LNCaP clone FGC (cell line): ENCODE measurements at regions not wholly inside any gene's neighbourhood (a gene's known extent, or its start where the extent isn't known, plus 50 kb on each side); places are given as distances from the start of the nearest gene placed in this dataset.

Experiments
- DNase-seq: peaks from one replicate; pipeline ENCODE4 v3.0.0-alpha.2; 2011; ENCODE audit warnings: low read depth
- H3K4me3 ChIP-seq: 2 replicates; pipeline ENCODE4 v1.5.1; 2011; ENCODE audit warnings: mild to moderate bottlenecking, low read depth, low read length, control low read depth
- TF ChIP-seq, protein P1 (sequence below): IDR thresholded peaks from 2 replicates; pipeline ENCODE4 v1.5.1; 2012; ENCODE audit warnings: mild to moderate bottlenecking; ENCODE audit not compliant: control insufficient read depth, insufficient read depth; ENCODE audit errors: extremely low read depth

DNA sequence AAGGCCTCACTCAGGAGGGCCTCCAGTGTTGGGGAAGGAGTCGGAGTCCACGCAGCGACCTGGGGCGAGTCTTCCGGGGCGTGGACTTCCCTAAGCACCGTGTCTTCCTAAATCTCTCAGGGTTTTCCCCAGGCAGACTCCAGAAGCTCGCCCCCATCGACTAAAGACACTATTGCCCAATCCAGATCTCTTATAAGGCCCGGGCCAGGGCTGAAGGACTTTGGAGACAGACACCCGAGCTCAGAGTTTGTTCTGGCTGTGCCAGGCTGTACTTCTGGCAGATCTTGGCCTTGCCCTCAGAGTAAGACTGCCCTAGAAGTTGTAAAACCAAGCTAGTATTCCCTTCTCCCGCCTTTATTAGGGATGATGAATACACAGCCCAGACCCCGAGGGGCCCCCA, 191.4 kb downstream of the BUD13 start:
- TF ChIP-seq, protein P1, sequence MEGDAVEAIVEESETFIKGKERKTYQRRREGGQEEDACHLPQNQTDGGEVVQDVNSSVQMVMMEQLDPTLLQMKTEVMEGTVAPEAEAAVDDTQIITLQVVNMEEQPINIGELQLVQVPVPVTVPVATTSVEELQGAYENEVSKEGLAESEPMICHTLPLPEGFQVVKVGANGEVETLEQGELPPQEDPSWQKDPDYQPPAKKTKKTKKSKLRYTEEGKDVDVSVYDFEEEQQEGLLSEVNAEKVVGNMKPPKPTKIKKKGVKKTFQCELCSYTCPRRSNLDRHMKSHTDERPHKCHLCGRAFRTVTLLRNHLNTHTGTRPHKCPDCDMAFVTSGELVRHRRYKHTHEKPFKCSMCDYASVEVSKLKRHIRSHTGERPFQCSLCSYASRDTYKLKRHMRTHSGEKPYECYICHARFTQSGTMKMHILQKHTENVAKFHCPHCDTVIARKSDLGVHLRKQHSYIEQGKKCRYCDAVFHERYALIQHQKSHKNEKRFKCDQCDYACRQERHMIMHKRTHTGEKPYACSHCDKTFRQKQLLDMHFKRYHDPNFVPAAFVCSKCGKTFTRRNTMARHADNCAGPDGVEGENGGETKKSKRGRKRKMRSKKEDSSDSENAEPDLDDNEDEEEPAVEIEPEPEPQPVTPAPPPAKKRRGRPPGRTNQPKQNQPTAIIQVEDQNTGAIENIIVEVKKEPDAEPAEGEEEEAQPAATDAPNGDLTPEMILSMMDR, result no peak
- H3K4me3 ChIP-seq, result no peak overlapping the region
- DNase-seq, result no peak

DNA sequence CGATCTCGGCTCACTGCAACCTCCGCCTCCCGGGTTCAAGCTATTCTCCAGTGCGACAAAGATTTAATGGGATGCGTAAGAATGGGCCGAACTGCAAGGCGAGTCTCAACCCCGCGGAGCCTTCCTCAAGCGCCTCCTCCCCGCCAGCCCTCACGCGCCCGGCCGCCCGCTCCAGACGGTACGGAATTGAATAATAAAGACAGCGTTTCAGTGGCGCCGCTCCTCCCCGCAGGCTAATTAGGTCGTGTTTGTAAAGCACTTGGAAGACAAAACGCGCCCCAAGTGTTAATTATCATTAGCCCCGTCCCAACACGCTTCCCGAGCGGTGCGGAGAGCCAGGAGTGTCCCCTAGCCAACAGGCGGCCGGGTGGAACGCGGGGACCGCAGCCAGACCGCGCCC, 192.0 kb downstream of the BUD13 start:
- DNase-seq, result no peak

DNA sequence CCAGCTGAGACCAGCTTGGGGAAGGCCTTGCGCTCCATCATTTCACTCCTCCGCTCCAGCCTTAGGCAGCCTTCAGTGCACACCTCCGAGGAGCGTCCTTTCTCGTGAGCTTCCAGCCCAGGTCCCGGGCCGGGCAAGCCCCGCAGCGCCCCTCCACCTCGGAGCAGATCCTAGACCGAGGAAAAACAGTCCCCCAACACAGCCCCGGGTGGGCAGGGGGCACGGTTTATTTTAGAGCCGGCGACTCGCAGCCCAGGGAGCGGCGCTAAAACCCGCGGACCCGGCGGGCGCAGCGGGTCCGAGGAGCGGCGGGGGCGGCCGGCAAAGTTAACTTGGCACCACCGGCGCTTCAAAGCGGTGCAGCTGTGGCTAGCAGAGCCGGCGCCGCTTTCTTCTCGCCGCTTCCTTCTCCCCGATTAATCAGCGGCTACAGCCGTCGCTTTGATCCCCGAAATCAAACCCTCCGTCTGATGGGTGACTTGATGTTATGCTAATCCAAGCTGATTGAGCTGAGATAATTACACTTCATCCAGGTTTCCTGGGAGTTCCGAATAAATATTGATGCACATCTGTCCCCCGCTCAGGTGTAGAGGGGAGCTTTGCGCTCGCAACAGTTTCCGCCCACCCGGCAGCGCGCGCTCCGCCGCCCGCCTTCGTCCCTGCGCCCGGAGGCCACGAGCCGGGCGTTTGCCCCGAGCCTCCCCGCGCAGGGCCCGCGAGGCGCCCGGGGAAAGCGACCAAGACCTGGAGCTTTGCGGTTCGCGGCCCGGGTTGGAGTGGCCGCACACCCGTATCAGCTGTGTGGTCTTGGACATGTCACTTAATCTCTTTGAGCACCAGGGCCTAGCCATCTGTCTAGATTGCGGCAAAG, 192.7 kb downstream of the BUD13 start:
- DNase-seq, result no peak
- TF ChIP-seq, protein P1, result no peak
- no peak overlapping the region for H3K4me3 ChIP-seq

More for the DNA sequence above, 192.0 kb downstream of the BUD13 start:
- H3K4me3 ChIP-seq, result no peak overlapping the region
- TF ChIP-seq, protein P1, result no peak

DNA sequence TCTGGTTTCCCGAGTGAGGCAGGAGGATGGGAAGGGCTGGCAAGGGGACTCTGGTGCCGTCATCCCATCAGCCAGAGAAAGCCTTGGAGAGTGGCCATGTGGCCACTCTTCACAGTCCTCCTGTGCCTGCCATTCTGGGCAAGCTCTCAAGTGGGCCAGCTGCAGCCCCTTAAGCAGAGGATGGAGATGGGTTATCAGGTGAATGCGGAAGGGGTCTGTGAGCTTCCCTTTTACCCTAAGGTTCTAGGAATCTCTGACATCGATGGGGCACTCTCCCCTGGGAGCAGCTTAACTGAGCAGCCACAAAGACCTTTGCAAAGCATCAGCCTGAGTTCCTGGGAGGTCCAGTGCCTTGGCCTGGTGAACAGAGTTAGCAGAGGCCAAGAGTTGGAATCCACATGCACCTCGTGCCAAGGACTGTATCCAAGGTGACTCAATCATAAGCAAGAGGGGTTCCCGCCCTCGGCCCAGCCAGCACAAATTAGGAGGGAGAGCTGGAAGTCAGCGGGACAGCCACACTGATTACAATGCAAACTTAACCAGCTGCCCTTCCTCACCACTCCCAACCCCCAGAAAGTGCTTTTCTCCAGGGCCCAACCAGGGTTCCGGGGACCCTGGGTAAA, 193.6 kb downstream of the BUD13 start:
- TF ChIP-seq, protein P1, result no peak
- no peak overlapping the region for H3K4me3 ChIP-seq
- no peak for DNase-seq

DNA sequence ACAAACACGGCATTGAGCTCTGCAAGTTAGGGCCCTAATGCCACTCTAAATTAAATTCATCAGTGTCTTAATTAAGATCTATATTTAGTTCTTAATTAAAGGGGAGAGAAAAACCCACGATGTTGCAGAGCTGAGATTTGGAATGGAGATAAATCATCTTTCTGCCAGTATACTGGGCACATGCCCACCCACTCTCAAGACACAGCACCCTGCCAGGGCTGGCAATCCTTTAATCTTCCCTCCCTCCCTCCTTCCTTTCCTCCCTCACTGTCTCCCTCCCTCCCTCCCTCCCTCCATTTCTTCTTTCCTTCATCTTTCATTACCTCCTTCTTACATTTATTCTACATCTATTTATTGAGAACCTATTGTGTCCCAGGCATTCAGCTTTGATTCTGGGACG, 194.8 kb downstream of the BUD13 start:
- no peak overlapping the region for H3K4me3 ChIP-seq
- DNase-seq, result no peak
- TF ChIP-seq, protein P1, result no peak

DNA sequence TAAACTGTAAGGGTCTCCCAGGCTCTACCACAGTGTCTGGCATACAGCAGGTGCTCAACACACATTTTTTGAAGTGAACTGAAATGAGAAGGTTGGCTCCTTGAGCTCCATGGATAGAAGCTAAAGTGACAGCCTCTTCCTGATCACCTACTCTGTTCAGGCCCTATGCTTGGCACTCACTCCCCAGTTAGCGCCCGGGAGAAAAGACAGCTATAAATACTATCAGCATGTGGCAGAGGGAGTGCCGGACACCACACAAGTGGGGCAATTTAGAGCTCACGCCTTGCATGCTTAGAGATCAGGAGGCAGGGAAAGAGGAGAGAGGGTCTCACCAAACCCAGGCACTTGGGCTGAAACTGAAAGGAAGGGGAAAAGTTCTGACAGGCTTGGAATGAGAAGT, 195.5 kb downstream of the BUD13 start:
- DNase-seq, result no peak
- TF ChIP-seq, protein P1, result no peak
- no peak overlapping the region for H3K4me3 ChIP-seq
